ENCODE measurements at regions not wholly inside any gene's neighbourhood (a gene's known extent, or its start where the extent isn't known, plus 50 kb on each side); places are given as distances from the start of the nearest gene placed in this dataset.

- ATAC-seq = no peak
- Histone ChIP-seq H3K36me3 (no peaks in the 10 kb centered on the region), H3K9me3 (no peaks in the 10 kb centered on the region), H3K4me3 (no peak overlapping the region), H3K4me1 (no peaks in the 10 kb centered on the region), H3K27me3 (peaks cover 0 to 32% (median 4%) of the 10 kb centered on the region in 7 donors), H3K27ac (no peak overlapping the region)
- intact Hi-C loops (cut with DNase I) = loop anchor here in 1 of 10 donors (1.0 kb wide), 1 partner anchor 29 kb away; no protein-coding TSS in a partner anchor
- no peak for TF ChIP-seq CTCF (IDR thresholded peaks at IDR 0.05)
- DNase-seq = no peak
- 30 to 34% methylated on average over 1 of the region's 1 CpG for WGBS, 2 donors
These were observed 164.8 kb downstream of the SNAPC1 start for GRCh38 chr14:61927060-61927459.

DNA sequence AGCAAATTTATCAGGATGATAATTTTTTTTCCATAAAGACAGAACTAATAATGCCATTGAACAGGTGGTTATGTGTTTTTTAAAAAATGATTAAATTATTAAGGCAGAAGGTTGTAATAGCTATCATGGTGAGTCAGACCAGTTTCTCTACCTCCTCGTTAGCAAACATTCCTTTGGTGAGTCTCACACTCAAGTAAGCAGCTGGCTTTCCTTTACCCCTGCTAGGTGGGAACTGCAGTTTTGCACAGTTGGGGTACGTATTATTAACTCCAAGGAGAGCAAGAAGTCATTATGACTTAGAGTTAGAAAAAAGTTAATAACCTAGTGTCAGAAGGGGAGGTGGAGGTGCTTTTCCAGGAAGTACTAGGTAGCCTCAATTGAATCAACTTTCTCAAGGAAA is 165.3 kb downstream of the SNAPC1 start:
- H3K27ac ChIP-seq = no peak overlapping the region
- peaks cover 0 to 36% (median 5%) of the 10 kb centered on the region in 7 donors for H3K27me3 ChIP-seq
- DNase-seq (no peak), ATAC-seq (no peak)
- H3K4me3 ChIP-seq = no peak overlapping the region
- WGBS, 2 donors = 54 to 56% methylated on average over 2 of the region's 2 CpGs
- TF ChIP-seq CTCF (IDR thresholded peaks at IDR 0.05) = no peak
- H3K36me3 ChIP-seq = no peaks in the 10 kb centered on the region
- intact Hi-C loops (cut with DNase I) = loop anchor here in 1 of 10 donors (1.0 kb wide), 1 partner anchor 29 kb away; no protein-coding TSS in a partner anchor
- no peaks in the 10 kb centered on the region for H3K9me3 ChIP-seq
- no peaks in the 10 kb centered on the region for H3K4me1 ChIP-seq

DNA sequence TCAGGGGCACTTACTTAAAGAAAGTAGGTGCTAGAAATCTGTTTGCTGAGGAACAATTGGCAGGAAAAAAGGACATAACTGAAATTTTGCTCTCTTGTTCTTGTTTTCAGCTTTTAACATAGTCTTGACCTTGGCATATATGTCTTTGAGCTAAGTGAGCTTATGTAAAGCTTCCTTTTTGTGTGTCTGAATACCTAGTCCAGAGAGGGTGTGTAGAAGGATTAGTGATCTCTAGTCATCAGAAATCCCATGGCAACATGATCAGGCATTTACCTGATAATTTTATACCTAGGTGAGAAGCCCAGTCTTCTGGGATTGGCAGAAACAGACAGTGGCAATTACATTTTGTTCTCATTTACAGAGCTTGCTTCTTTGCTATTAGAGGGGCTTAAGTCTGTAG is 166.1 kb downstream of the SNAPC1 start:
- TF ChIP-seq CTCF (IDR thresholded peaks at IDR 0.05) = no peak
- intact Hi-C loops (cut with DNase I) = no loop called here
- ATAC-seq (no peak), DNase-seq (no peak)
- H3K4me3 ChIP-seq = no peak overlapping the region
- no peak overlapping the region for H3K27ac ChIP-seq
- H3K9me3 ChIP-seq = no peaks in the 10 kb centered on the region
- no peaks in the 10 kb centered on the region for H3K36me3 ChIP-seq
- no peaks in the 10 kb centered on the region for H3K4me1 ChIP-seq
- peaks cover 0 to 39% (median 5%) of the 10 kb centered on the region in 7 donors for H3K27me3 ChIP-seq

DNA sequence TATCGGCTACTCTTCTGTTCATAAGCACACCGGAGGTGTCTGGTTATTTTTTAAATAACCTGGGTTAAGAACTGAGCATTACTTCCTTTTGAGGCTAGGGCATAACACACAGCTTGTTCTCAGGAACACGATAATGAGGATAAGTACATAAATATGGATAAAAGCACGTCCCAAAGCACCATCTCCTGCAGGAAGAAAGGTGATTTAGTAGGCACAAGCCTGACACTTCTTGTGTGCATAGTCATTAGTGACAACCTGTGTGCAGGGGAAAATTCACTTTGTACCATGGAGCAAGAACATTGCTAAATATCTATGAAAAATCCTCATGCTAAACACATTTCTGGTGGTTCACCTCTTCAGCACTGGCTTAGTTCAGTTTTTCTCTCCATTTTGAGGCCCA is 166.5 kb downstream of the SNAPC1 start:
- Histone ChIP-seq H3K36me3 (no peaks in the 10 kb centered on the region), H3K9me3 (no peaks in the 10 kb centered on the region), H3K27ac (no peak overlapping the region), H3K4me1 (no peaks in the 10 kb centered on the region), H3K4me3 (no peak overlapping the region), H3K27me3 (peaks cover 0 to 39% (median 5%) of the 10 kb centered on the region in 7 donors)
- WGBS, 2 donors = 78 to 79% methylated on average over 4 of the region's 4 CpGs
- intact Hi-C loops (cut with DNase I) = no loop called here
- no peak for DNase-seq
- no peak for TF ChIP-seq CTCF (IDR thresholded peaks at IDR 0.05)
- ATAC-seq = no peak

All from heart right ventricle (tissue), 16 donors.